Ishikawa (cell line): ENCODE measurements at regions not wholly inside any gene's neighbourhood (a gene's known extent, or its start where the extent isn't known, plus 50 kb on each side); places are given as distances from the start of the nearest gene placed in this dataset.

Source experiments
- CEBPB ChIP-seq: IDR thresholded peaks from 2 replicates; pipeline ENCODE4 v1.6.1; 2012
- EGR1 ChIP-seq: IDR thresholded peaks from 2 replicates; pipeline ENCODE4 v1.6.1; 2012
- EP300 ChIP-seq: IDR thresholded peaks from 2 replicates; pipeline ENCODE4 v1.6.1; 2012; ENCODE audit warnings: borderline replicate concordance
- MAX ChIP-seq: IDR thresholded peaks from 2 replicates; pipeline ENCODE4 v1.6.1; 2012
- TAF1 ChIP-seq: IDR thresholded peaks from 2 replicates; pipeline ENCODE4 v1.6.1; 2012; ENCODE audit warnings: low read depth, mild to moderate bottlenecking
- TEAD4 ChIP-seq: IDR thresholded peaks from 2 replicates; pipeline ENCODE4 v1.6.1; 2012
- YY1 ChIP-seq: IDR thresholded peaks from 2 replicates; pipeline ENCODE4 v1.6.1; 2012; ENCODE audit warnings: low read depth
- ZBTB7A ChIP-seq: IDR thresholded peaks from 2 replicates; pipeline ENCODE4 v1.6.1; 2012; ENCODE audit warnings: low read depth

GRCh38 chr2:59561281-59561680 is 992.2 kb downstream of the BCL11A start:
- no peak for TF ChIP-seq TAF1
- TF ChIP-seq CEBPB: no peak
- no peak for TF ChIP-seq EP300
- no peak for TF ChIP-seq EGR1
- TF ChIP-seq TEAD4: no peak
- TF ChIP-seq YY1: no peak
- no peak for TF ChIP-seq MAX
- no peak for TF ChIP-seq ZBTB7A
